GM12878 (cell line): ENCODE measurements at regions not wholly inside any gene's neighbourhood (a gene's known extent, or its start where the extent isn't known, plus 50 kb on each side); places are given as distances from the start of the nearest gene placed in this dataset.

Source experiments
- ASH2L ChIP-seq: fragments of 300-600, 200-600 bp; sonication (generic); IDR thresholded peaks from 2 replicates; pipeline ENCODE4 v1.6.1; 2017; ENCODE audit warnings: low read depth, mild to moderate bottlenecking, borderline replicate concordance
- ATF3 ChIP-seq: IDR thresholded peaks from 2 replicates; pipeline ENCODE4 v1.6.1; 2011; ENCODE audit warnings: low read depth, mild to moderate bottlenecking, low read length, moderate library complexity, borderline replicate concordance; ENCODE audit errors: extremely low read depth
- ATF7 ChIP-seq: fragments of 450-650 bp; IDR thresholded peaks from 2 replicates; pipeline ENCODE4 v1.6.1; 2016; ENCODE audit warnings: low read depth, mild to moderate bottlenecking
- BACH1 ChIP-seq: fragments of 450-650 bp; IDR thresholded peaks from 2 replicates; pipeline ENCODE4 v1.6.1; 2017; ENCODE audit warnings: mild to moderate bottlenecking, borderline replicate concordance
- BCL11A ChIP-seq: IDR thresholded peaks from 2 replicates; pipeline ENCODE4 v1.6.1; 2011; ENCODE audit warnings: low read depth, low read length
- CTCF ChIP-seq, 3 experiments: IDR thresholded peaks in 2 of 3; conservative IDR thresholded peaks in 1 of 3; 2 replicates each; pipeline ENCODE4 v1.5.1; 2011; ENCODE audit warnings: low read depth in 3 of 3, low read length in 3 of 3, mild to moderate bottlenecking in 3 of 3, control low read depth in 2 of 3, moderate library complexity in 2 of 3, inconsistent platforms in 1 of 3, mixed read lengths in 1 of 3; ENCODE audit not compliant: control insufficient read depth in 2 of 3, insufficient read depth in 1 of 3; ENCODE audit errors: extremely low read depth in 1 of 3
- EGR1 ChIP-seq, 2 experiments: IDR thresholded peaks; 1 replicate in 1 of 2; 2 replicates in 1 of 2; pipeline ENCODE4 v1.6.1; 2011 to 2012; ENCODE audit warnings: low read depth in 2 of 2, low read length in 2 of 2, borderline replicate concordance in 1 of 2, mild to moderate bottlenecking in 1 of 2, moderate library complexity in 1 of 2
- EP300 ChIP-seq, 2 experiments: fragments of 150-350 bp in 1 of 2; IDR thresholded peaks; 2 replicates each; pipeline ENCODE4 v1.6.1; 2011 to 2012; ENCODE audit warnings: low read depth in 2 of 2, low read length in 2 of 2, borderline replicate concordance in 1 of 2, improper control_type of control experiment in 1 of 2, inconsistent platforms in 1 of 2; ENCODE audit not compliant: control insufficient read depth in 1 of 2
- JUND ChIP-seq: IDR thresholded peaks from 2 replicates; pipeline ENCODE4 v1.6.1; 2012; ENCODE audit warnings: low read depth, mild to moderate bottlenecking, low read length, improper control_type of control experiment, moderate library complexity
- PBX3 ChIP-seq: IDR thresholded peaks from 2 replicates; pipeline ENCODE4 v1.6.1; 2011; ENCODE audit warnings: mild to moderate bottlenecking, low read depth, low read length, moderate library complexity; ENCODE audit not compliant: insufficient replicate concordance
- POLR2A ChIP-seq: IDR thresholded peaks from 2 replicates; pipeline ENCODE4 v1.6.1; 2011; ENCODE audit warnings: low read depth, mild to moderate bottlenecking, low read length
- POLR2AphosphoS5 ChIP-seq: IDR thresholded peaks from 2 replicates; pipeline ENCODE4 v1.6.1; 2011; ENCODE audit warnings: mild to moderate bottlenecking, low read length, inconsistent platforms
- SIN3A ChIP-seq: IDR thresholded peaks from 2 replicates; pipeline ENCODE4 v1.6.1; 2012; ENCODE audit warnings: low read depth, low read length, improper control_type of control experiment

GRCh38 chr11:95345651-95346050 is 114.6 kb upstream of the SESN3 start:
- no peak for TF ChIP-seq PBX3
- no peak for TF ChIP-seq CTCF (IDR thresholded peaks at IDR 0.05 in 2 of 3, conservative IDR thresholded peaks at IDR 0.05 in 1 of 3; ENCODE audit: control insufficient read depth in 2 of 3, extremely low read depth in 1 of 3, insufficient read depth in 1 of 3, low read depth in 3 of 3, low read length in 3 of 3)
- no peak for TF ChIP-seq JUND
- TF ChIP-seq BCL11A, result no peak
- TF ChIP-seq POLR2A, result no peak
- no peak for TF ChIP-seq EGR1 (IDR thresholded peaks at IDR 0.05; ENCODE audit: borderline replicate concordance in 1 of 2, low read depth in 2 of 2, low read length in 2 of 2)
- no peak for TF ChIP-seq SIN3A
- TF ChIP-seq EP300 (IDR thresholded peaks at IDR 0.05; ENCODE audit: borderline replicate concordance in 1 of 2, control insufficient read depth in 1 of 2, low read depth in 2 of 2, low read length in 2 of 2), result no peak
- TF ChIP-seq POLR2AphosphoS5, result no peak
- TF ChIP-seq BACH1, result no peak
- TF ChIP-seq ATF7, result no peak
- TF ChIP-seq ASH2L, result no peak
- TF ChIP-seq ATF3, result no peak
